ENCODE measurements at regions not wholly inside any gene's neighbourhood (a gene's known extent, or its start where the extent isn't known, plus 50 kb on each side); places are given as distances from the start of the nearest gene placed in this dataset.

- TF ChIP-seq EZH2 (IDR thresholded peaks at IDR 0.05; ENCODE audit: insufficient read depth, poor library complexity, severe bottlenecking) = no peak
- TF ChIP-seq EZH2phosphoT487 (IDR thresholded peaks at IDR 0.05; ENCODE audit: insufficient read depth, low read depth) = no peak
Measured at GRCh38 chr12:87336814-87337336, 692.3 kb downstream of the C12orf50 start.
